Smooth muscle cell (in vitro differentiated cells): ENCODE measurements at regions not wholly inside any gene's neighbourhood (a gene's known extent, or its start where the extent isn't known, plus 50 kb on each side); places are given as distances from the start of the nearest gene placed in this dataset.
"Not testable (repeated sequence)": the region's sequence is repeated elsewhere in the genome, so short reads cannot be mapped to it uniquely, and the experiment has no call there.

Source experiments
- DNase-seq: peaks from one replicate; lab custom pipeline; 2025; ENCODE audit not compliant: unreplicated experiment; lab: John Stamatoyannopoulos, UW
- H2AFZ ChIP-seq: fragments of 200-600 bp; sonication (generic); 2 replicates; pipeline ENCODE4 v1.6.0; 2016; ENCODE audit warnings: antibody characterized with exemption, low read depth, mild to moderate bottlenecking
- H3F3A ChIP-seq: fragments of 200-600 bp; sonication (generic); 2 replicates; pipeline ENCODE4 v1.6.0; 2017; ENCODE audit warnings: antibody characterized with exemption, low read depth
- H3K27ac ChIP-seq: fragments of 200-600 bp; sonication (generic); 2 replicates; pipeline ENCODE4 v1.5.1; 2016; ENCODE audit warnings: low read depth, mild to moderate bottlenecking
- H3K27me3 ChIP-seq: fragments of 200-600 bp; sonication (generic); 2 replicates; pipeline ENCODE4 v1.6.1; 2016; ENCODE audit warnings: low read depth, mild to moderate bottlenecking
- H3K36me3 ChIP-seq: fragments of 200-600 bp; sonication (generic); 2 replicates; pipeline ENCODE4 v1.5.1; 2016; ENCODE audit warnings: low read depth
- H3K4me1 ChIP-seq: fragments of 200-600 bp; sonication (generic); 2 replicates; pipeline ENCODE4 v1.5.1; 2016; ENCODE audit warnings: low read depth
- H3K4me2 ChIP-seq: fragments of 200-600 bp; sonication (generic); 2 replicates; pipeline ENCODE4 v1.6.0; 2016; ENCODE audit warnings: mild to moderate bottlenecking
- H3K4me3 ChIP-seq: fragments of 200-600 bp; sonication (generic); 2 replicates; pipeline ENCODE4 v1.5.1; 2016; ENCODE audit warnings: mild to moderate bottlenecking
- H3K79me2 ChIP-seq: fragments of 200-600 bp; sonication (generic); 2 replicates; pipeline ENCODE4 v1.6.0; 2016; ENCODE audit warnings: low read depth, mild to moderate bottlenecking
- H3K9ac ChIP-seq: fragments of 200-600 bp; sonication (generic); 2 replicates; pipeline ENCODE4 v1.6.0; 2016; ENCODE audit warnings: low read depth
- H3K9me3 ChIP-seq: fragments of 200-600 bp; sonication (generic); replicated peaks from 2 replicates; pipeline ENCODE4 v1.5.1; 2016; ENCODE audit warnings: low read depth
- H4K20me1 ChIP-seq: fragments of 200-600 bp; sonication (generic); 2 replicates; pipeline ENCODE4 v1.6.0; 2016; ENCODE audit warnings: low read depth
- WGBS: methylation state at CpG from one replicate; pipeline ENCODE4 v1.1.7; 2016; ENCODE audit warnings: low lambda C conversion rate; 5-methylcytosine and 5-hydroxymethylcytosine counted together
- TF ChIP-seq, protein P1 (sequence below): fragments of 200-600 bp; sonication (generic); IDR thresholded peaks from 2 replicates; pipeline ENCODE4 v1.5.1; 2017; ENCODE audit warnings: borderline replicate concordance, mild to moderate bottlenecking, antibody characterized with exemption; ENCODE audit not compliant: insufficient read depth, poor library complexity, severe bottlenecking

DNA sequence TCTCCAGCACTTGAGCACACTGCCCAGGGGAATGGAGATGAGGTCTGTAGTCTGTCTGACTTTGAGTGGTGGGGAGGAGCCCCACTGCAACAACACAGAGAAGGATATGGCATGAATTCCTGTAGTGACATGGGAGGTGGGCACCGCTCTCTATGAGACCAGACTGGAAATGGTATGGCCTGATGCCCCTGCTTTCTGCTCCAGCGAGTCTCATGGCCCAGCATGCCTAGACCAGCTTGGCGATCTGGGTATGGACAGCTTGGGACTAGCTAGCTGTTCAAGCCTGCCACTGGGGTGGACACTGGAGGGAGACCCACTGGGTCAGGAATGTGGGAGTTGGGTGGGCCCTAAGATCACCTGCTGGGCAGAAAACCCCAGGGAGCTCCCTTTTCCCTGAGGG is 477.8 kb upstream of the SEL1L start:
- Histone ChIP-seq H3K79me2 (no peaks in the 10 kb centered on the region), H3K9ac (no peak overlapping the region), H3K9me3 (no peaks in the 10 kb centered on the region), H3K4me3 (no peak overlapping the region), H2AFZ (no peak overlapping the region), H3K4me1 (peaks cover 5% of the 10 kb centered on the region), H3F3A (no peaks in the 10 kb centered on the region), H3K4me2 (no peak overlapping the region), H3K36me3 (no peaks in the 10 kb centered on the region), H3K27ac (no peak overlapping the region), H4K20me1 (no peaks in the 10 kb centered on the region), H3K27me3 (no peaks in the 10 kb centered on the region)
- DNase-seq = no peak
- TF ChIP-seq, protein P1, sequence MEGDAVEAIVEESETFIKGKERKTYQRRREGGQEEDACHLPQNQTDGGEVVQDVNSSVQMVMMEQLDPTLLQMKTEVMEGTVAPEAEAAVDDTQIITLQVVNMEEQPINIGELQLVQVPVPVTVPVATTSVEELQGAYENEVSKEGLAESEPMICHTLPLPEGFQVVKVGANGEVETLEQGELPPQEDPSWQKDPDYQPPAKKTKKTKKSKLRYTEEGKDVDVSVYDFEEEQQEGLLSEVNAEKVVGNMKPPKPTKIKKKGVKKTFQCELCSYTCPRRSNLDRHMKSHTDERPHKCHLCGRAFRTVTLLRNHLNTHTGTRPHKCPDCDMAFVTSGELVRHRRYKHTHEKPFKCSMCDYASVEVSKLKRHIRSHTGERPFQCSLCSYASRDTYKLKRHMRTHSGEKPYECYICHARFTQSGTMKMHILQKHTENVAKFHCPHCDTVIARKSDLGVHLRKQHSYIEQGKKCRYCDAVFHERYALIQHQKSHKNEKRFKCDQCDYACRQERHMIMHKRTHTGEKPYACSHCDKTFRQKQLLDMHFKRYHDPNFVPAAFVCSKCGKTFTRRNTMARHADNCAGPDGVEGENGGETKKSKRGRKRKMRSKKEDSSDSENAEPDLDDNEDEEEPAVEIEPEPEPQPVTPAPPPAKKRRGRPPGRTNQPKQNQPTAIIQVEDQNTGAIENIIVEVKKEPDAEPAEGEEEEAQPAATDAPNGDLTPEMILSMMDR = no peak
- WGBS = 95% methylated on average over 3 of the region's 3 CpGs

DNA sequence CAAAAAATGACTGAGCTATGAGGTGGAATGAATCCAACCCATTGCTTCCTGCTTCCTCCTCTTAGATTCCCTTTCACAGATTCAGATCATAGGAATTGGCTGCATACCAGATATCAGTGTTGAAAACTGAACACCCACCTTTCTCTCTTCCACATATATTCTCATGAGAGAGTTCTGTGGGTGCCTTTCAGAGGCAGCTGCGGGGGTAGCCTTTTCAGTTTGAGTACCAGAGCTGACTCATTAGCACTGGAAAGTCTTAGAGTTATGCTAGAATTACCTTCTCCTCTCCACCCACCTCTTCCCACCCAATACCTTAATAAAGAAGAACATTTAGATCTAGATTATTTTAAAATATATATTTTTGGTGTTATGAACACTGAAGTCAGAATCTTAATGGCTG is 495.4 kb upstream of the SEL1L start:
- no peak overlapping the region for H3K9ac ChIP-seq
- H3K27me3 ChIP-seq = no peaks in the 10 kb centered on the region
- H3K4me3 ChIP-seq = no peak overlapping the region
- H3K4me1 ChIP-seq = no peaks in the 10 kb centered on the region
- H3K4me2 ChIP-seq = no peak overlapping the region
- H3K9me3 ChIP-seq = no peaks in the 10 kb centered on the region
- H3K79me2 ChIP-seq = no peaks in the 10 kb centered on the region
- TF ChIP-seq, protein P1 = no peak
- H3K27ac ChIP-seq = no peak overlapping the region
- H4K20me1 ChIP-seq = no peaks in the 10 kb centered on the region
- no peak overlapping the region for H2AFZ ChIP-seq
- no peak for DNase-seq
- 79% methylated on average over 1 of the region's 1 CpG for whole genome bisulfite sequencing
- H3F3A ChIP-seq = no peaks in the 10 kb centered on the region
- H3K36me3 ChIP-seq = no peaks in the 10 kb centered on the region

DNA sequence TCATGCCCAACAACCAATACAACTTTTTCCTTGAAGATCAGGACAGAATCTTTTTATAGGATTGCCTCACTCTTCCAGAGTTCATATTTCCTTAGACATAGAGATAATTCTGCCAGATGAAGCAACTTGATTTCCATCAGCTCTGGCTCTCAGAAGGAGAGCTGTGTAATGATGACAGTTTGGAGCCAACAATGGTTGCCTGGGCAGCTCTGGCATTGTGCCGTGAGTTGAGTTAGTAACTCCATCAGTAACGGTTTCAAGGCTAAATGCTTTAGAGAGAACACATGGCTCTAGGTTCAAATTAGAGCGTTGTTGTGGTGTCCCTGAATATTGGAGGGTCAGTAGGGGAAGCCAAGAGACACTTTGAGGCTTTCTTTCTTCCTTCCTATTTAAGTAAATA is 501.7 kb upstream of the SEL1L start:
- H3K9ac ChIP-seq = no peak overlapping the region
- no peaks in the 10 kb centered on the region for H3K4me1 ChIP-seq
- no peaks in the 10 kb centered on the region for H3K27me3 ChIP-seq
- H3K36me3 ChIP-seq = no peaks in the 10 kb centered on the region
- H3K9me3 ChIP-seq = no peaks in the 10 kb centered on the region
- no peak overlapping the region for H2AFZ ChIP-seq
- WGBS = 65% methylated on average over 3 of the region's 3 CpGs
- no peak for DNase-seq
- TF ChIP-seq, protein P1 = no peak
- no peak overlapping the region for H3K4me3 ChIP-seq
- H4K20me1 ChIP-seq = no peaks in the 10 kb centered on the region
- H3K4me2 ChIP-seq = no peak overlapping the region
- no peaks in the 10 kb centered on the region for H3K79me2 ChIP-seq
- H3K27ac ChIP-seq = no peak overlapping the region
- H3F3A ChIP-seq = no peaks in the 10 kb centered on the region

DNA sequence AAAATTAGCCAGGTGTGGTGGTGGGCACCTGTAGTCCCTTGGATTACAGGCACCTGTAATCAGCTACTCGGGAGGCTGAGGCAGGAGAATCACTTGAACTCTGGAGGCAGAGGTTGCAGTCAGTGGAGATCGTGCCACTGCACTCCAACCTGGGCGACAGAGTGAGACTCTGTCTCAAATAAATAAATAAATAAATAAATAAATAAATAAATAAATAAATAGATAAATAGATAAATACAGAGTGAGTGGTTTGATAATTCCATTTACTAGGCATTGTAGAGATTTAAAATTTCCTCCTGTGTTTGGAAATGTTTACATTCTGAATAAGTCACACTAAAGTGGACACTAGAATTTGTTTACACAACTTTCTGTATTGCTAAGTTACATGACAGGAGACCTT is 504.4 kb upstream of the SEL1L start:
- H3K9ac ChIP-seq, DNase-seq, H3K4me3 ChIP-seq, H2AFZ ChIP-seq, H3K4me1 ChIP-seq, H3K36me3 ChIP-seq, H3K27me3 ChIP-seq, H3K9me3 ChIP-seq, H3K4me2 ChIP-seq, H3F3A ChIP-seq, H3K27ac ChIP-seq, H3K79me2 ChIP-seq, H4K20me1 ChIP-seq: not testable (repeated sequence)
- WGBS = 90% methylated on average over 3 of the region's 3 CpGs
